Esophagus muscularis mucosa (tissue), 3 donors: ENCODE measurements at regions not wholly inside any gene's neighbourhood (a gene's known extent, or its start where the extent isn't known, plus 50 kb on each side); places are given as distances from the start of the nearest gene placed in this dataset.

Experiments
- POLR2A ChIP-seq: fragments of 450-650 bp; IDR thresholded peaks from one replicate; pipeline ENCODE4 v1.6.1; 2017; ENCODE audit warnings: antibody characterized with exemption, moderate library complexity, mild to moderate bottlenecking, low read depth
- TF ChIP-seq, protein P1 (sequence below), 3 experiments: fragments of 200-600 bp in 2 of 3; fragments of 450-650 bp in 1 of 3; sonication (generic) in 2 of 3; IDR thresholded peaks; one replicate each; pipeline ENCODE4 v1.5.1; 2017 to 2019; ENCODE audit warnings: antibody characterized with exemption in 3 of 3, mild to moderate bottlenecking in 2 of 3, moderate library complexity in 1 of 3

DNA sequence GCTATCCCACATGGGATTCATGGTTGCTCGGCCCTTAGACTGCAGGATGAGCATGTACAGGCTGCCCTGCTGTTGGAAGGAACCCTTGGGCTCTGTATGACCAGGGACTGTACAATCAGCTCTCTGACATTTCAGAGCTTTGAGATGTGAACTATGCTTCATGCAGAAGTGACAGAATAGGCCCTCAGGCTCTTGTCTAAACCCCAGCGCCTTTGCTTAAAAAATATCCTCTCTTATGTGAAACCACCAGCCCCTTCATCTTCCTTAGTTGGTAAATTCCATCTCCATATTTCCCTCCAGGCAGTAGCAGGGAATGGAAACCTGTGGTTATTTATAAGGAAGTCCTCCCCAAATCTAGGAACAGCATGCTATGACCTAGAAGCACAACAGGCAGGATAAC, 78.9 kb upstream of the PLET1 start:
- TF ChIP-seq, protein P1, sequence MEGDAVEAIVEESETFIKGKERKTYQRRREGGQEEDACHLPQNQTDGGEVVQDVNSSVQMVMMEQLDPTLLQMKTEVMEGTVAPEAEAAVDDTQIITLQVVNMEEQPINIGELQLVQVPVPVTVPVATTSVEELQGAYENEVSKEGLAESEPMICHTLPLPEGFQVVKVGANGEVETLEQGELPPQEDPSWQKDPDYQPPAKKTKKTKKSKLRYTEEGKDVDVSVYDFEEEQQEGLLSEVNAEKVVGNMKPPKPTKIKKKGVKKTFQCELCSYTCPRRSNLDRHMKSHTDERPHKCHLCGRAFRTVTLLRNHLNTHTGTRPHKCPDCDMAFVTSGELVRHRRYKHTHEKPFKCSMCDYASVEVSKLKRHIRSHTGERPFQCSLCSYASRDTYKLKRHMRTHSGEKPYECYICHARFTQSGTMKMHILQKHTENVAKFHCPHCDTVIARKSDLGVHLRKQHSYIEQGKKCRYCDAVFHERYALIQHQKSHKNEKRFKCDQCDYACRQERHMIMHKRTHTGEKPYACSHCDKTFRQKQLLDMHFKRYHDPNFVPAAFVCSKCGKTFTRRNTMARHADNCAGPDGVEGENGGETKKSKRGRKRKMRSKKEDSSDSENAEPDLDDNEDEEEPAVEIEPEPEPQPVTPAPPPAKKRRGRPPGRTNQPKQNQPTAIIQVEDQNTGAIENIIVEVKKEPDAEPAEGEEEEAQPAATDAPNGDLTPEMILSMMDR (IDR thresholded peaks at IDR 0.05) = no peak
- TF ChIP-seq POLR2A = no peak
